Neuronal stem cell (in vitro differentiated cells): ENCODE measurements at regions not wholly inside any gene's neighbourhood (a gene's known extent, or its start where the extent isn't known, plus 50 kb on each side); places are given as distances from the start of the nearest gene placed in this dataset.

ENCODE experiments used
- DNase-seq: peaks from one replicate; pipeline ENCODE4 v3.0.0-alpha.2; 2013; ENCODE audit warnings: low spot score
- H2AFZ ChIP-seq: one replicate; pipeline ENCODE4 v1.6.1; 2013; ENCODE audit warnings: mild to moderate bottlenecking, low read length, inconsistent platforms
- H2AK5ac ChIP-seq: 2 replicates; pipeline ENCODE4 v1.6.1; 2013; ENCODE audit warnings: low read depth, mild to moderate bottlenecking, inconsistent platforms, low read length, moderate library complexity, mixed read lengths
- H2BK120ac ChIP-seq: 2 replicates; pipeline ENCODE4 v1.6.1; 2013; ENCODE audit warnings: low read depth, mild to moderate bottlenecking, inconsistent platforms, low read length, moderate library complexity, mixed read lengths
- H2BK12ac ChIP-seq: one replicate; pipeline ENCODE4 v1.6.1; 2013; ENCODE audit warnings: low read length, inconsistent platforms
- H2BK15ac ChIP-seq: 2 replicates; pipeline ENCODE4 v1.6.1; 2013; ENCODE audit warnings: mild to moderate bottlenecking, low read length, inconsistent platforms, mixed read lengths
- H2BK5ac ChIP-seq: one replicate; pipeline ENCODE4 v1.6.1; 2013; ENCODE audit warnings: inconsistent platforms, mild to moderate bottlenecking, low read length, moderate library complexity
- H3K14ac ChIP-seq: one replicate; pipeline ENCODE4 v1.6.1; 2013; ENCODE audit warnings: low read length, inconsistent platforms
- H3K18ac ChIP-seq: 2 replicates; pipeline ENCODE4 v1.6.1; 2013; ENCODE audit warnings: low read length, inconsistent platforms
- H3K23ac ChIP-seq: 2 replicates; pipeline ENCODE4 v1.6.1; 2013; ENCODE audit warnings: low read depth, mild to moderate bottlenecking, mixed read lengths, low read length, inconsistent platforms; ENCODE audit not compliant: poor library complexity
- H3K27ac ChIP-seq: replicated peaks from 3 replicates; pipeline ENCODE4 v1.5.1; 2013; ENCODE audit warnings: low read length, inconsistent platforms
- H3K27me3 ChIP-seq, 3 experiments: 2 replicates each; pipeline ENCODE4 v1.6.1; 2013; ENCODE audit warnings: low read length in 3 of 3, mild to moderate bottlenecking in 2 of 3, inconsistent platforms in 1 of 3, low read depth in 1 of 3, mixed read lengths in 1 of 3, moderate library complexity in 1 of 3; ENCODE audit not compliant: control insufficient read depth in 3 of 3, insufficient read depth in 3 of 3
- H3K36me3 ChIP-seq, 2 donors: replicated peaks in 1 of 2; 2 replicates each; pipeline ENCODE4 v1.6.1; 2013; ENCODE audit warnings: low read length in 2 of 2; ENCODE audit not compliant: control insufficient read depth in 2 of 2, insufficient read depth in 2 of 2
- H3K4ac ChIP-seq: 2 replicates; pipeline ENCODE4 v1.6.1; 2013; ENCODE audit warnings: inconsistent platforms, mild to moderate bottlenecking, low read length, moderate library complexity
- H3K4me1 ChIP-seq, 2 donors: 1 replicate in 1 of 2; 2 replicates in 1 of 2; pipeline ENCODE4 v1.6.1; 2013; ENCODE audit warnings: low read length in 2 of 2, low read depth in 1 of 2; ENCODE audit not compliant: control insufficient read depth in 2 of 2, insufficient read depth in 1 of 2
- H3K4me2 ChIP-seq: one replicate; pipeline ENCODE4 v1.6.1; 2013; ENCODE audit warnings: mild to moderate bottlenecking, low read length, inconsistent platforms; ENCODE audit not compliant: insufficient read depth, poor library complexity, severe bottlenecking
- H3K4me3 ChIP-seq, 2 donors: 2 replicates each; pipeline ENCODE4 v1.5.1; 2013; ENCODE audit warnings: low read length in 2 of 2, mild to moderate bottlenecking in 2 of 2, inconsistent platforms in 1 of 2, moderate library complexity in 1 of 2
- H3K79me1 ChIP-seq: one replicate; pipeline ENCODE4 v1.6.1; 2013; ENCODE audit warnings: low read depth, mild to moderate bottlenecking, inconsistent platforms, low read length, moderate library complexity
- H3K9ac ChIP-seq: one replicate; pipeline ENCODE4 v1.6.1; 2013; ENCODE audit warnings: mild to moderate bottlenecking, low read depth, low read length, inconsistent platforms; ENCODE audit not compliant: poor library complexity
- H3K9me3 ChIP-seq, 2 donors: replicated peaks in 1 of 2; 2 replicates each; pipeline versions ENCODE3 to v1.6.1; 2013; ENCODE audit warnings: low read length in 2 of 2, mild to moderate bottlenecking in 2 of 2, inconsistent platforms in 1 of 2, low read depth in 1 of 2, mixed read lengths in 1 of 2, moderate library complexity in 1 of 2; ENCODE audit not compliant: control insufficient read depth in 2 of 2, insufficient read depth in 1 of 2
- H4K8ac ChIP-seq: one replicate; pipeline ENCODE4 v1.6.1; 2013; ENCODE audit warnings: low read depth, mild to moderate bottlenecking, inconsistent platforms, low read length, moderate library complexity
- H4K91ac ChIP-seq: one replicate; pipeline ENCODE4 v1.6.1; 2013; ENCODE audit warnings: low read length, low read depth, mild to moderate bottlenecking, inconsistent platforms; ENCODE audit not compliant: poor library complexity
- WGBS, 2 donors: extraction: QIAGEN DNeasy Blood & Tissue Kit; methylation state at CpG; one replicate each; pipeline ENCODE4 v1.1.7; 2013; ENCODE audit warnings: missing lambda C conversion rate in 2 of 2, mixed read lengths in 1 of 2; ENCODE audit not compliant: insufficient read length in 2 of 2, insufficient replicate concordance in 1 of 2; ENCODE audit errors: extremely low coverage in 2 of 2; 5-methylcytosine and 5-hydroxymethylcytosine counted together

DNA sequence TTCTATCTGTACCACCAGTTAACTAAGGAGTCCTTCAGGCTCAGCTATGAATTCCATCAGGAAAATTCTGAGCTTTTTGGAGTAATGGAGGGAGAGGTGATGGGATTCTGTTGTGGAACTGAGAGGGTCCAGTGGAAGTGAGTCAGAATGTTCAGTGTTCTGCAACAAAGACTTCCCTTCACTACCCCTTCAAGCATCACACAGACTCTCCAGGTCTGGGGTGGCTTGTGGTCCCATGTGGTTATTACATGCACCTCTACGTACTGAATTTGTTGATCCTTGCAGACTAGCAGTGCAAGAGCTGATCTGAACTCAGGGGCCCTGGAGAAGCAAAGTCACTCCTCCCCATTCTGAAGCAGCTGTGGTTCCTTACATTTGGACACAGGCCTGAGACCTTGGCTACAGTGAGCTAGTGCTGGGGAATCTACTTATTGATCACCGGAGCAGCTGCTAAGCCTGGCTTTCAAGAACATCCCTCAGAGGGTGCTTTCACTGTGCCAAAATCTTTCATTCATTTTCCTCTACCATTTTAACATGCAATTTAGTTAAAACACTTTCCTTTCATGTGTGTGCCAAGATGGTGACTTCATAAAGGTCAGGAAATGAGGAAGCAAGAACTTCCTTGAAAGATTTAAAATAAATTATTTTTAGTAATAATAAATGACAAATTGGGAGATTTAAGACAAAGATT is 75.0 kb upstream of the TNC start:
- Histone ChIP-seq H3K4me1 (no peaks in the 10 kb centered on the region), H4K91ac (no peak overlapping the region), H2BK12ac (no peak overlapping the region), H3K9me3 (peaks cover 0 to 2% of the 10 kb centered on the region in 2 donors), H2BK5ac (no peak overlapping the region), H3K79me1 (no peaks in the 10 kb centered on the region), H2AK5ac (no peak overlapping the region), H3K18ac (no peak overlapping the region), H3K27ac (no peak overlapping the region), H4K8ac (no peak overlapping the region), H2BK120ac (no peak overlapping the region), H2BK15ac (no peak overlapping the region), H3K4ac (no peak overlapping the region), H3K23ac (no peak overlapping the region), H2AFZ (no peak overlapping the region), H3K36me3 (no peaks in the 10 kb centered on the region), H3K9ac (no peak overlapping the region), H3K27me3 (no peaks in the 10 kb centered on the region), H3K14ac (no peak overlapping the region), H3K4me3 (no peak overlapping the region), H3K4me2 (no peak overlapping the region)
- no peak for DNase-seq
- no CpG with 5 or more reads among the region's 2 CpGs for WGBS, 2 donors

DNA sequence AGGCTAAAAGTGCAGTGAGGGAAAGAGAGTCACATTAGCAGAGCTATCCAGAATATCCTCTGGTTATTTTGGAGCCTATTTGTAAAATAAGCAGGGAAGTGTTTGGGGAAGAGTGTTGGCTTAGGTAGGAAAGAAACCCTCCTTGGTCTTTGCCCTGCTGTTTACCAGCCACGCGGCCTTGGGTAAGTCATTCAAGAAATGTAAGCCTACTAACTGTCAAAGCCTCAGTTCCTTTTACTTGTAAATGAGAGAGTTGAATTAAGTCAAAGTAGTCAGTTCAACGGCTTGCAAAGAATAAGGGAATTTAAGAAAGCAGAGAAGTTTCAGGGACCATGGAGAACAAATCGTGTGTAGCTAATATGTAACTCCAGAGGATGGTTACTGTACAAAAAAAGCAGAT is 75.8 kb upstream of the TNC start:
- WGBS, 2 donors: no CpG with 5 or more reads among the region's 4 CpGs

DNA sequence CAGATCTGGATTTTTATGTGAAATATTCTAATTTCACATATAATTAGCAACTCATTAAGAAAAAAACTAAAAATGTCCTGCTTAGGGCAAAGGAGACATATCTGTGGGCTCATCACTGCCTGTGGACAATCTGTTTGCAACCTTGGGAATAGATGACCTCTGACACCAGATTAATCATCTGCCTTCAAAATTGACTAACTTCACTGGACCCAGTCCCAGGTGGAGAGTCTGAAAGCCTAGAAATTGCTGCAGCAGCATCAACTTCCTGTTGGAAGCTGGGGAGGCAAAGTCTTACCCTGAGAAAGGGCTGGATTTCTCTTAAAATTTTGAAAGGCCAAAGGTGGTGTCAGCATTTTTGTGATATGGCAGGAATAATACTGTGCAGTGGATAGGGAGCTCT is 76.3 kb upstream of the TNC start:
- no peak overlapping the region for H4K8ac ChIP-seq
- no peak overlapping the region for H3K23ac ChIP-seq
- H2BK5ac ChIP-seq: no peak overlapping the region
- H3K36me3 ChIP-seq: no peaks in the 10 kb centered on the region
- H3K27ac ChIP-seq: no peak overlapping the region
- no peak overlapping the region for H3K9ac ChIP-seq
- no peak for DNase-seq
- peaks cover 0 to 1% of the 10 kb centered on the region in 2 donors for H3K4me1 ChIP-seq
- H3K9me3 ChIP-seq: peaks cover 0 to 2% of the 10 kb centered on the region in 2 donors
- H3K4me3 ChIP-seq: no peak overlapping the region
- no peak overlapping the region for H2BK15ac ChIP-seq
- no peaks in the 10 kb centered on the region for H3K79me1 ChIP-seq
- H3K4ac ChIP-seq: no peak overlapping the region
- no peak overlapping the region for H2BK12ac ChIP-seq
- H3K4me2 ChIP-seq: no peak overlapping the region
- H2AFZ ChIP-seq: no peak overlapping the region
- no peak overlapping the region for H3K14ac ChIP-seq
- no peak overlapping the region for H3K18ac ChIP-seq
- no peak overlapping the region for H2BK120ac ChIP-seq
- H4K91ac ChIP-seq: no peak overlapping the region
- no peaks in the 10 kb centered on the region for H3K27me3 ChIP-seq
- H2AK5ac ChIP-seq: no peak overlapping the region

More for the DNA sequence above, 75.8 kb upstream of the TNC start:
- H3K4ac ChIP-seq: no peak overlapping the region
- no peak for DNase-seq
- H3K18ac ChIP-seq: no peak overlapping the region
- no peaks in the 10 kb centered on the region for H3K79me1 ChIP-seq
- H2BK5ac ChIP-seq: no peak overlapping the region
- no peak overlapping the region for H3K14ac ChIP-seq
- H2BK15ac ChIP-seq: no peak overlapping the region
- H2BK12ac ChIP-seq: no peak overlapping the region
- peaks cover 0 to 1% of the 10 kb centered on the region in 2 donors for H3K4me1 ChIP-seq
- no peaks in the 10 kb centered on the region for H3K36me3 ChIP-seq
- H2AFZ ChIP-seq: no peak overlapping the region
- H3K4me2 ChIP-seq: no peak overlapping the region
- no peak overlapping the region for H4K91ac ChIP-seq
- no peak overlapping the region for H2BK120ac ChIP-seq
- no peak overlapping the region for H3K4me3 ChIP-seq
- no peak overlapping the region for H4K8ac ChIP-seq
- H3K23ac ChIP-seq: no peak overlapping the region
- H2AK5ac ChIP-seq: no peak overlapping the region
- peaks cover 0 to 2% of the 10 kb centered on the region in 2 donors for H3K9me3 ChIP-seq
- H3K27ac ChIP-seq: no peak overlapping the region
- H3K27me3 ChIP-seq: no peaks in the 10 kb centered on the region
- no peak overlapping the region for H3K9ac ChIP-seq

DNA sequence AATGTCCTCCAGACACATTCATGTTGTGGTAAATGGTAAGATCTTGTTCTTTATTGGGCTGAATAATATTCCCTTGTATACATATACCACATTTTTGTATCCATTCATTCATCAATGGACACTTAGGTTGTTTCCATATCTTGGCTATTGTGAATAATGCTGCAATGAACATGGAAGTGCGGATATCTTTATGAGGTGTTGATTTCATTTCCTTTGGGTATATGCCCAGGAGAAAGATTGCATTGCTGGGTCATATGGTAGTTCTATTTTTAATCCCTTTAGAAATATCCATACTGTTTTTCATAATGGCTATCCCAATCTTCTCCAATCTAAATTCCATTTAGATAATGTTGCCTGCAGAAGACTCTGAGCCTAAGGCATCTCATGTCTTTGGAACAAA is 78.0 kb upstream of the TNC start:
- Histone ChIP-seq H3K27ac (no peak overlapping the region), H3K4me1 (peaks cover 0 to 1% of the 10 kb centered on the region in 2 donors), H3K4me2 (no peak overlapping the region), H3K9ac (no peak overlapping the region), H4K91ac (no peak overlapping the region), H3K14ac (no peak overlapping the region), H2BK120ac (no peak overlapping the region), H2AK5ac (no peak overlapping the region), H3K36me3 (no peaks in the 10 kb centered on the region), H3K9me3 (peaks cover 0 to 2% of the 10 kb centered on the region in 2 donors), H2BK12ac (no peak overlapping the region), H3K18ac (no peak overlapping the region), H3K27me3 (no peaks in the 10 kb centered on the region), H3K4me3 (no peak overlapping the region), H2BK5ac (no peak overlapping the region), H3K79me1 (no peaks in the 10 kb centered on the region), H2BK15ac (no peak overlapping the region), H3K23ac (no peak overlapping the region), H2AFZ (no peak overlapping the region), H3K4ac (no peak overlapping the region), H4K8ac (no peak overlapping the region)
- no CpG with 5 or more reads among the region's 1 CpG for WGBS, 2 donors
- no peak for DNase-seq
